ENCODE measurements at regions not wholly inside any gene's neighbourhood (a gene's known extent, or its start where the extent isn't known, plus 50 kb on each side); places are given as distances from the start of the nearest gene placed in this dataset.

- no peak for TF ChIP-seq POLR2A (IDR thresholded peaks at IDR 0.05; ENCODE audit: low read length)
- TF ChIP-seq REST (IDR thresholded peaks at IDR 0.05): no peak
- no peak for TF ChIP-seq EHF (CRISPR knock-in tag; IDR thresholded peaks at IDR 0.05)
- TF ChIP-seq BCL3 (IDR thresholded peaks at IDR 0.05): no peak
- no peak for TF ChIP-seq ZFP36 (IDR thresholded peaks at IDR 0.05; ENCODE audit: borderline replicate concordance, partially characterized antibody)
- TF ChIP-seq CBX8 (IDR thresholded peaks at IDR 0.05): no peak
- no peak for TF ChIP-seq HDAC2 (IDR thresholded peaks at IDR 0.05)
- TF ChIP-seq PBX3 (IDR thresholded peaks at IDR 0.05): no peak
- no peak for TF ChIP-seq HOXB5 (CRISPR knock-in tag; IDR thresholded peaks at IDR 0.05)
- no peak for TF ChIP-seq NR3C1 (IDR thresholded peaks at IDR 0.05)
- no peak for TF ChIP-seq GATA3 (IDR thresholded peaks at IDR 0.05; ENCODE audit: borderline replicate concordance)
- CTCF ChIA-PET: no interaction called here
- Histone ChIP-seq H3K9me3 (no peaks in the 10 kb centered on the region), H3K4me2 (no peak overlapping the region), H3K4me3 (no peak overlapping the region), H3K27ac (no peak overlapping the region), H3K4me1 (no peaks in the 10 kb centered on the region)
- DNase-seq (ENCODE audit: low read depth in 1 of 2, low spot score in 1 of 2) (no peak), ATAC-seq (no peak), FAIRE-seq (no peak)
- WGBS (ENCODE audit: missing lambda C conversion rate): 7% methylated on average over 1 of the region's 1 CpG
- POLR2A ChIA-PET: no interaction called here
Measured at GRCh38 chr4:13032936-13033335, 451.2 kb downstream of the RAB28 start.

GRCh38 chr4:13024147-13025105 is 459.7 kb downstream of the RAB28 start:
- POLR2A ChIA-PET: no interaction called here
- TF ChIP-seq EP300 (IDR thresholded peaks at IDR 0.05): no peak
- TF ChIP-seq PHF8 (IDR thresholded peaks at IDR 0.05; ENCODE audit: borderline replicate concordance, low read depth): no peak
- no peak for TF ChIP-seq RNF2 (IDR thresholded peaks at IDR 0.05; ENCODE audit: borderline replicate concordance, low read depth)
- no peak for TF ChIP-seq HEYL (CRISPR knock-in tag; IDR thresholded peaks at IDR 0.05)
- TF ChIP-seq HOXB5 (CRISPR knock-in tag; IDR thresholded peaks at IDR 0.05): no peak
- TF ChIP-seq EHMT2 (IDR thresholded peaks at IDR 0.05; ENCODE audit: low read depth): no peak
- no peak for TF ChIP-seq POLR2AphosphoS2 (conservative IDR thresholded peaks at IDR 0.05; ENCODE audit: low read length)
- no peak for TF ChIP-seq ELK1 (IDR thresholded peaks at IDR 0.05; ENCODE audit: low read depth, low read length)
- no peak for TF ChIP-seq FOXS1 (CRISPR knock-in tag; IDR thresholded peaks at IDR 0.05)
- TF ChIP-seq ESRRA (IDR thresholded peaks at IDR 0.05; ENCODE audit: borderline replicate concordance, low read length): no peak
- TF ChIP-seq RAD21 (conservative IDR thresholded peaks at IDR 0.05 in 1 of 2, IDR thresholded peaks at IDR 0.05 in 1 of 2): no peak
- no peak for TF ChIP-seq MAZ (IDR thresholded peaks at IDR 0.05; ENCODE audit: borderline replicate concordance, low read depth, low read length)
- DNase-seq (ENCODE audit: low read depth in 1 of 2, low spot score in 1 of 2) (no peak), ATAC-seq (no peak), FAIRE-seq (no peak)
- H3K9me3 ChIP-seq: no peaks in the 10 kb centered on the region
- CTCF ChIA-PET: interaction anchor here (0.8 kb wide), 1 partner anchor 163 kb away, joined by 3 read pairs; no protein-coding TSS in a partner anchor
- H3K27ac ChIP-seq: no peak overlapping the region
- WGBS (ENCODE audit: missing lambda C conversion rate): 42% methylated on average over 7 of the region's 7 CpGs
- H3K4me1 ChIP-seq: no peaks in the 10 kb centered on the region
- H3K4me3 ChIP-seq: no peak overlapping the region
- H3K4me2 ChIP-seq: no peak overlapping the region
